CD4-positive, alpha-beta T cell (primary cell): ENCODE measurements at regions not wholly inside any gene's neighbourhood (a gene's known extent, or its start where the extent isn't known, plus 50 kb on each side); places are given as distances from the start of the nearest gene placed in this dataset.

Experiments used
- ATAC-seq: fragments of 200-7000 bp; cut with Tn5 transposase; one replicate; pipeline ENCODE4 v1.10.0; 2022; ENCODE audit warnings: mild to moderate bottlenecking; ENCODE audit not compliant: poor library complexity
- CTCF ChIA-PET: fragments of 350-600 bp; sonication (Branson Sonifier 250); formaldehyde crosslinking; loops from one replicate; lab custom pipeline; 2021; ENCODE audit warnings: antibody characterized with exemption, inconsistent platforms; lab: Charles Lee
- POLR2A ChIA-PET: fragments of 350-600 bp; sonication (Branson Sonifier 250); formaldehyde crosslinking; loops from one replicate; lab custom pipeline; 2021; ENCODE audit warnings: antibody characterized with exemption, inconsistent platforms; lab: Charles Lee
- DNase-seq, 14 experiments: peaks; one replicate each; pipeline ENCODE4 v3.0.0-alpha.2; 2013 to 2020; ENCODE audit warnings: mixed read lengths in 2 of 14
- H3K27ac ChIP-seq, 2 donors: one replicate each; pipeline versions ENCODE4 v1.5.1 to v1.7.0; 2013; ENCODE audit warnings: low read length in 2 of 2, low read depth in 1 of 2, mild to moderate bottlenecking in 1 of 2
- H3K27me3 ChIP-seq, 2 experiments: 1 replicate in 1 of 2; 2 replicates in 1 of 2; pipeline versions ENCODE4 v1.6.1 to v1.7.0; 2013; ENCODE audit warnings: low read length in 2 of 2, control low read depth in 1 of 2, mild to moderate bottlenecking in 1 of 2, moderate library complexity in 1 of 2; ENCODE audit not compliant: insufficient read depth in 2 of 2, control insufficient read depth in 1 of 2
- H3K36me3 ChIP-seq: one replicate; pipeline ENCODE4 v1.6.1; 2013; ENCODE audit warnings: low read length, control low read depth; ENCODE audit not compliant: insufficient read depth
- H3K4me1 ChIP-seq: one replicate; pipeline ENCODE4 v1.6.1; 2013; ENCODE audit warnings: low read length, control low read depth; ENCODE audit not compliant: insufficient read depth
- H3K4me3 ChIP-seq: one replicate; pipeline ENCODE4 v1.5.1; 2013; ENCODE audit warnings: mild to moderate bottlenecking, low read length, moderate library complexity
- H3K9me3 ChIP-seq, 2 experiments: 1 replicate in 1 of 2; 2 replicates in 1 of 2; pipeline versions ENCODE4 v1.6.1 to v1.7.0; 2013; ENCODE audit warnings: low read length in 2 of 2, mild to moderate bottlenecking in 2 of 2, control low read depth in 1 of 2, moderate library complexity in 1 of 2; ENCODE audit not compliant: control insufficient read depth in 1 of 2, insufficient read depth in 1 of 2
- H3K27ac Mint-ChIP-seq: one replicate; pipeline ENCODE4 v1.8.0; 2020; ENCODE audit warnings: mixed read lengths
- H3K27me3 Mint-ChIP-seq: one replicate; pipeline ENCODE4 v1.8.0; 2021; ENCODE audit warnings: mixed read lengths
- H3K36me3 Mint-ChIP-seq: one replicate; pipeline ENCODE4 v1.8.0; 2021; ENCODE audit warnings: low read depth, mixed read lengths
- H3K4me1 Mint-ChIP-seq: one replicate; pipeline ENCODE4 v1.8.0; 2021; ENCODE audit warnings: low read depth, mixed read lengths
- H3K4me3 Mint-ChIP-seq: one replicate; pipeline ENCODE4 v1.8.0; 2020; ENCODE audit warnings: mild to moderate bottlenecking, mixed read lengths
- H3K9me3 Mint-ChIP-seq: one replicate; pipeline ENCODE4 v1.8.0; 2020; ENCODE audit warnings: mixed read lengths
- CTCF ChIP-seq: fragments of 200-600 bp; IDR thresholded peaks from one replicate; pipeline ENCODE4 v1.8.0; 2022; ENCODE audit warnings: antibody characterized with exemption, mild to moderate bottlenecking
- intact Hi-C, 2 experiments: fragments of 100-400 bp; cut with DNase I in 1 of 2; cut with micrococcal nuclease in 1 of 2; formaldehyde crosslinking; loops; one replicate each; pipeline versions ENCODE4 v1.15.1 to v1.9.0; 2023 to 2025; cut with DNase I, micrococcal nuclease

DNA sequence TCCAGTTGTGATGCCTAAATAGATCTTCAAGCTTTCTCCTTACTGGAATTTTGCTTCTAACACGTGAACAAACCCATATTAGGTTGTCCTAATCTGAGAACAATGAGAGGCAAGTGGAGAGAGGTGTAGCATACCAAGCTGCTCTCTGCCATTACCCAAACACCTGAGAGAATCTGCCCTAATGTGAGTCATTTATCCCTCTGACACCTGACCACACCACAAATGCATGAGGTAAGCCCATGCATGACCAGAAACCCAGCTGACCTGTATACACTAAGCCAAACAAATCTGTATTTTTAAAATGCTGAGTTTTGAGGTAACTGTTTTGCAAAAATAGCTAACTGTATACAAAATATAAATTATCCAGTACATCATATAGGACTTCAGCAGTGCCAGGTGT is 1458.1 kb upstream of the B3GALT2 start:
- DNase-seq, result no peak
- Mint-ChIP-seq H3K27ac (no peak overlapping the region), H3K36me3 (no peaks in the 10 kb centered on the region), H3K4me3 (no peak overlapping the region), H3K27me3 (no peaks in the 10 kb centered on the region), H3K4me1 (no peaks in the 10 kb centered on the region), H3K9me3 (peaks cover 6% of the 10 kb centered on the region)
- Histone ChIP-seq H3K4me1 (no peaks in the 10 kb centered on the region), H3K27ac (no peak overlapping the region), H3K27me3 (no peaks in the 10 kb centered on the region), H3K4me3 (no peak overlapping the region), H3K36me3 (no peaks in the 10 kb centered on the region), H3K9me3 (peaks cover 0 to 6% of the 10 kb centered on the region in 2 experiments)
- ChIA-PET POLR2A (interaction anchor here (0.7 kb wide), 1 partner anchor 392 kb away, joined by 3 read pairs; no protein-coding TSS in a partner anchor), CTCF (interaction anchor here (1.2 kb wide), 1 partner anchor 9 kb away, joined by 3 read pairs; no protein-coding TSS in a partner anchor)
- no peak for TF ChIP-seq CTCF
- no peak for ATAC-seq
- intact Hi-C loops, result no loop called here

- H3K36me3 ChIP-seq, result no peaks in the 10 kb centered on the region
- Mint-ChIP-seq H3K4me3 (no peak overlapping the region), H3K27me3 (no peaks in the 10 kb centered on the region), H3K9me3 (peaks cover 6% of the 10 kb centered on the region), H3K4me1 (no peaks in the 10 kb centered on the region), H3K27ac (no peak overlapping the region), H3K36me3 (no peaks in the 10 kb centered on the region)
- intact Hi-C loops, result no loop called here
- ChIA-PET CTCF (no interaction called here), POLR2A (no interaction called here)
- no peak for TF ChIP-seq CTCF
- no peak for ATAC-seq
- H3K27ac ChIP-seq, result no peak overlapping the region
- no peaks in the 10 kb centered on the region for H3K27me3 ChIP-seq
- peaks cover 0 to 6% of the 10 kb centered on the region in 2 experiments for H3K9me3 ChIP-seq
- no peak overlapping the region for H3K4me3 ChIP-seq
- H3K4me1 ChIP-seq, result no peaks in the 10 kb centered on the region
- no peak for DNase-seq
These were observed 1453.9 kb upstream of the B3GALT2 start for GRCh38 chr1:194640322-194640721.

DNA sequence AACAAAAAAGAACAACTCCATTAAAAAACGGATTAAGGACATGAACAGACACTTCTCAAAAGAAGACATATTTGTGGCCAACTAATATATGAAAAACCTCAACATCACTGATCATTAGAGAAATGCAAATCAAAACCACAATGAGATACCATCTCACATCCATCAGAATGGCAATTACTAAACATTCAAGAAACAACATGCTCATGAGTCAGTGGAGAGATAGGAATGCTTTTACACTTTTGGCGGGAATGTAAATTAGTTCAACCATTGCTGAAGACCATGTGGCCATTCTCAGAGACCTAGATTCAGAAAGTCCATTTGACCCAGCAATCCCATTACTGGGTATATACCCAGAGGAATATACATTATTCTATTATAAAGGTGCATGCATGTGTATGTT is 1442.6 kb upstream of the B3GALT2 start:
- H3K27ac ChIP-seq, result no peak overlapping the region
- ChIA-PET POLR2A (no interaction called here), CTCF (no interaction called here)
- H3K4me1 Mint-ChIP-seq, result no peaks in the 10 kb centered on the region
- no peak overlapping the region for H3K4me3 ChIP-seq
- peaks cover 0 to 7% of the 10 kb centered on the region in 2 experiments for H3K9me3 ChIP-seq
- DNase-seq (no peak), ATAC-seq (no peak)
- intact Hi-C loops, result no loop called here
- H3K27ac Mint-ChIP-seq, result no peak overlapping the region
- no peaks in the 10 kb centered on the region for H3K9me3 Mint-ChIP-seq
- H3K27me3 ChIP-seq, result no peaks in the 10 kb centered on the region
- H3K4me1 ChIP-seq, result no peaks in the 10 kb centered on the region
- no peaks in the 10 kb centered on the region for H3K36me3 Mint-ChIP-seq
- no peaks in the 10 kb centered on the region for H3K36me3 ChIP-seq
- no peaks in the 10 kb centered on the region for H3K27me3 Mint-ChIP-seq
- no peak for TF ChIP-seq CTCF
- H3K4me3 Mint-ChIP-seq, result no peak overlapping the region
